HEK293 (cell line): ENCODE measurements at regions not wholly inside any gene's neighbourhood (a gene's known extent, or its start where the extent isn't known, plus 50 kb on each side); places are given as distances from the start of the nearest gene placed in this dataset.

Experiments used
- CTCF ChIP-seq: fragments of 450-650 bp; formaldehyde crosslinking; IDR thresholded peaks from 2 replicates; pipeline ENCODE4 v1.5.1; 2016; ENCODE audit warnings: missing biosample characterization, missing genetic modification characterization
- PATZ1 ChIP-seq: fragments of 450-650 bp; formaldehyde crosslinking; IDR thresholded peaks from 2 replicates; pipeline ENCODE4 v1.5.1; 2016; ENCODE audit warnings: missing biosample characterization, missing genetic modification characterization
- REST ChIP-seq: fragments of 450-650 bp; formaldehyde crosslinking; IDR thresholded peaks from 2 replicates; pipeline ENCODE4 v1.5.1; 2016; ENCODE audit warnings: missing biosample characterization, missing genetic modification characterization
- ZNF24 ChIP-seq: fragments of 450-650 bp; formaldehyde crosslinking; IDR thresholded peaks from 2 replicates; pipeline ENCODE4 v1.5.1; 2016; ENCODE audit warnings: missing biosample characterization, missing genetic modification characterization
- ZNF274 ChIP-seq, 2 experiments: fragments of 200-500 bp in 1 of 2; fragments of 450-650 bp in 1 of 2; sonication (Bioruptor generic) in 1 of 2; formaldehyde crosslinking in 1 of 2; IDR thresholded peaks; 2 replicates each; pipeline versions ENCODE4 v1.5.1 to v1.6.1; 2014 to 2016; ENCODE audit warnings: borderline replicate concordance in 1 of 2, inconsistent platforms in 1 of 2, low read length in 1 of 2, missing biosample characterization in 1 of 2, missing genetic modification characterization in 1 of 2

- no peak for TF ChIP-seq CTCF
- no peak for TF ChIP-seq ZNF24 (tag by site-specific recombination)
- TF ChIP-seq ZNF274 (IDR thresholded peaks at IDR 0.05; ENCODE audit: low read length): no peak
- TF ChIP-seq ZNF274 (tag by site-specific recombination; IDR thresholded peaks at IDR 0.05; ENCODE audit: borderline replicate concordance): no peak
- TF ChIP-seq REST (tag by site-specific recombination): no peak
- no peak for TF ChIP-seq PATZ1 (tag by site-specific recombination)
Observed at GRCh38 chr19:30671622-30672051, 299.5 kb downstream of the ZNF536 start.
